MCF 10A (cell line): ENCODE measurements at regions not wholly inside any gene's neighbourhood (a gene's known extent, or its start where the extent isn't known, plus 50 kb on each side); places are given as distances from the start of the nearest gene placed in this dataset.
"Not testable (repeated sequence)": the region's sequence is repeated elsewhere in the genome, so short reads cannot be mapped to it uniquely, and the experiment has no call there.

Experiments
- BruUV-seq: library from RNA; stranded (reverse); fragments of 400-500 nt; replicated peaks from 2 replicates; lab custom pipeline; 2021; lab: Mats Ljungman, UMichigan
- CTCF ChIA-PET: fragments of 300-600 bp; sonication (Branson Sonifier 250); formaldehyde crosslinking; extraction: SDS; loops from one replicate; lab custom pipeline; 2021; ENCODE audit warnings: antibody characterized with exemption, inconsistent platforms; lab: Yijun Ruan, JAX
- POLR2A ChIA-PET: fragments of 300-600, 350-650 bp; sonication (Branson Sonifier 250); formaldehyde crosslinking; extraction: SDS; loops from one replicate; lab custom pipeline; 2020; ENCODE audit warnings: antibody characterized with exemption, inconsistent platforms; lab: Yijun Ruan, JAX
- DNase-seq: peaks from one replicate; pipeline ENCODE4 v3.0.0-alpha.2; 2018; ENCODE audit not compliant: unreplicated experiment
- H3K27ac Mint-ChIP-seq: one replicate; pipeline ENCODE4 v1.8.0; 2022; ENCODE audit warnings: mild to moderate bottlenecking, low read depth, mixed read lengths; ENCODE audit not compliant: unreplicated experiment
- H3K27me3 Mint-ChIP-seq: one replicate; pipeline ENCODE4 v1.8.0; 2022; ENCODE audit warnings: mixed read lengths; ENCODE audit not compliant: insufficient read depth, unreplicated experiment
- H3K36me3 Mint-ChIP-seq: one replicate; pipeline ENCODE4 v1.8.0; 2022; ENCODE audit warnings: mild to moderate bottlenecking, moderate library complexity, mixed read lengths; ENCODE audit not compliant: insufficient read depth, unreplicated experiment
- H3K4me1 Mint-ChIP-seq: one replicate; pipeline ENCODE4 v1.8.0; 2022; ENCODE audit warnings: mixed read lengths; ENCODE audit not compliant: insufficient read depth, unreplicated experiment
- H3K4me3 Mint-ChIP-seq: one replicate; pipeline ENCODE4 v1.8.0; 2022; ENCODE audit warnings: mild to moderate bottlenecking, moderate library complexity, mixed read lengths; ENCODE audit not compliant: unreplicated experiment
- H3K9me3 Mint-ChIP-seq: one replicate; pipeline ENCODE4 v1.8.0; 2022; ENCODE audit warnings: mixed read lengths; ENCODE audit not compliant: unreplicated experiment
- intact Hi-C: fragments of 100-400 bp; cut with micrococcal nuclease; formaldehyde crosslinking; loops from 2 replicates; pipeline ENCODE4 v1.14.1; 2022
- TF ChIP-seq, protein P1 (sequence below): fragments of 200-600 bp; IDR thresholded peaks from one replicate; pipeline ENCODE4 v1.8.0; 2022; ENCODE audit warnings: antibody characterized with exemption, mild to moderate bottlenecking; ENCODE audit not compliant: unreplicated experiment

DNA sequence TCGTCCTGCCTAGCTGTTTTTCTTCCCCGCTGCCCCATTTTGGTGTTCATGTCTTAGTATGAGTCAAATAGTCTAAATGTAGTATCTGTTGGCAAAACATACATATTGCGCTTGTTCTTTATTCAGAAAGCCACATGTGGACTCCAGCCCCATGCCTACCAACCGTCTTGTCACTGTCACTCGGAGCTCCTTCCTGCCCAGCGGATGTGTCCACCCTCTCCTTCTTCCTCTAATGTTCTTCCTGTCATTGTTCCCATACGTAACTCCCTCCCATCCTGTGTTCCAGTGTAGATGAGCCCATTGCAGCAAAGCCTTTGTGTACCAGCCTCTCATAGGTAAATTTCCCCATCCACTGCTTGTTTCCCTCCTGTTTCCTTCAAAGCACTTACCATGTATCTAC is 120.5 kb downstream of the TMX1 start:
- H3K27me3 Mint-ChIP-seq = no peaks in the 10 kb centered on the region
- no peaks in the 10 kb centered on the region for H3K9me3 Mint-ChIP-seq
- no peak overlapping the region for H3K4me3 Mint-ChIP-seq
- ChIA-PET CTCF (no interaction called here), POLR2A (interaction anchor here (1.2 kb wide), 1 partner anchor 185 kb away, joined by 3 read pairs; no protein-coding TSS in a partner anchor)
- no peaks in the 10 kb centered on the region for H3K36me3 Mint-ChIP-seq
- peaks cover 18% of the 10 kb centered on the region for H3K4me1 Mint-ChIP-seq
- intact Hi-C loops = no loop called here
- no TSS peak for BruUV-seq
- no peak for DNase-seq
- H3K27ac Mint-ChIP-seq = no peak overlapping the region
- TF ChIP-seq, protein P1, sequence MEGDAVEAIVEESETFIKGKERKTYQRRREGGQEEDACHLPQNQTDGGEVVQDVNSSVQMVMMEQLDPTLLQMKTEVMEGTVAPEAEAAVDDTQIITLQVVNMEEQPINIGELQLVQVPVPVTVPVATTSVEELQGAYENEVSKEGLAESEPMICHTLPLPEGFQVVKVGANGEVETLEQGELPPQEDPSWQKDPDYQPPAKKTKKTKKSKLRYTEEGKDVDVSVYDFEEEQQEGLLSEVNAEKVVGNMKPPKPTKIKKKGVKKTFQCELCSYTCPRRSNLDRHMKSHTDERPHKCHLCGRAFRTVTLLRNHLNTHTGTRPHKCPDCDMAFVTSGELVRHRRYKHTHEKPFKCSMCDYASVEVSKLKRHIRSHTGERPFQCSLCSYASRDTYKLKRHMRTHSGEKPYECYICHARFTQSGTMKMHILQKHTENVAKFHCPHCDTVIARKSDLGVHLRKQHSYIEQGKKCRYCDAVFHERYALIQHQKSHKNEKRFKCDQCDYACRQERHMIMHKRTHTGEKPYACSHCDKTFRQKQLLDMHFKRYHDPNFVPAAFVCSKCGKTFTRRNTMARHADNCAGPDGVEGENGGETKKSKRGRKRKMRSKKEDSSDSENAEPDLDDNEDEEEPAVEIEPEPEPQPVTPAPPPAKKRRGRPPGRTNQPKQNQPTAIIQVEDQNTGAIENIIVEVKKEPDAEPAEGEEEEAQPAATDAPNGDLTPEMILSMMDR = no peak

DNA sequence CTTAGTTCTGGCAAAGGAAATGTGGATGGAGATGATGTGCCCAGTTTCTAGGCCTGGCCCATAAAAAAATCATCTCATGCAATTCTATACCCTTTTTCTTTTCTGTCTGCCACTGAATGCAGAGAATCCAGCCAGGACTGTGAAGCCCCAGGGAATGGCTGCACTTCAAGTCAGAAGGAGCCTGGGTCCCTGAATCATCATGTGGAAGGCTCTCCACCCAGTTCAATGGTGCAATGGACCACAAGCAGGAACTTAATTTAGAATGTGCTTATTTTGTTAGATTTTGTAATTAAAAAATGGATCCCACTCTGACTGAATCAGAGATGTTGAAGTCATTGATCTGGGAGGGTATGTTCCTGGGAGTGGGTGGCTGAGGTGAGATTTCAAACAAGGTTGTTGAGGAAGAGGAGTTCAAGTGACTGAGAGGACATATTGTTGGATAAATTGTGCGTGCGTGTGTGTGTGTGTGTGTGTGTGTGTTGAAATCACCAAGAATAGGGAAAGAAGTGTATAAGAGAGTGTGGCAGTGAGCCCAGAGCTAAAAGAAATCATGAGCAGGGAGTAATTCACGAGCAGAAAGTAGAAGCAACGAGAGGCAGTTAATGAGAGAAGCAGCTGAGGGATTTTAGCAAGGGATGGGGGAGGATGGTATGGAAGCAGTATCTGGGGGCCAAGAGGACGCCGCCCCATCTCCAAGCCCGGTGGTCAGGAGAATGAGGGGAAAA is 125.4 kb downstream of the TMX1 start:
- Mint-ChIP-seq H3K4me1 (peaks cover 10% of the 10 kb centered on the region), H3K27me3 (no peaks in the 10 kb centered on the region), H3K9me3 (no peaks in the 10 kb centered on the region), H3K4me3 (no peak overlapping the region), H3K27ac (no peak overlapping the region), H3K36me3 (peaks cover 2% of the 10 kb centered on the region)
- DNase-seq = no peak
- TF ChIP-seq, protein P1 = no peak
- POLR2A ChIA-PET = interaction anchor here (0.6 kb wide), 1 partner anchor 126 kb away, joined by 3 read pairs; no protein-coding TSS in a partner anchor
- CTCF ChIA-PET = no interaction called here
- no TSS peak for BruUV-seq
- intact Hi-C loops = loop anchor here (5.0 kb wide), 1 partner anchor 287 kb away; the partner anchor contains the start of gene FRMD6

DNA sequence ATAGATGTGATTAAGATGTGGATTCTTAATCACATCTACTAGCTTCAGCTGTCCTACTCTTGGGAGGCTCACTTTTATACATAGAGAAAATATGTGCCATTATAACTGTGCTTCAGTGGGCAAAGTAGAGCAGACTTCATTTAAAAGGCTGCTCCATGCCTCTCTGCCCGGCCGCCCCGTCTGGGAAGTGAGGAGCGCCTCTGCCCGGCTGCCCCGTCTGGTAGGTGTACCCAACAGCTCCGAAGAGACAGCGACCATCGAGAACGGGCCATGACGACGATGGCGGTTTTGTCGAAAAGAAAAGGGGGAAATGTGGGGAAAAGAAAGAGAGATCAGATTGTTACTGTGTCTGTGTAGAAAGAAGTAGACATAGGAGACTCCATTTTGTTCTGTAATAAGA is 126.4 kb downstream of the TMX1 start:
- H3K27ac Mint-ChIP-seq, H3K9me3 Mint-ChIP-seq, BruUV-seq, H3K36me3 Mint-ChIP-seq, H3K4me3 Mint-ChIP-seq, H3K27me3 Mint-ChIP-seq, DNase-seq: not testable (repeated sequence)
- ChIA-PET POLR2A (interaction anchor here (0.6 to 2.7 kb wide), 7 partner anchors 14 to 943 kb away, joined by 3 to 15 read pairs (median 5); no protein-coding TSS in a partner anchor), CTCF (interaction anchor here (0.6 kb wide), 2 partner anchors 136 to 286 kb away, joined by 3 read pairs; no protein-coding TSS in a partner anchor)
- peaks cover 18% of the 10 kb centered on the region for H3K4me1 Mint-ChIP-seq
- intact Hi-C loops = loop anchor here (5.0 kb wide), 1 partner anchor 286 kb away; the partner anchor contains the start of gene FRMD6

DNA sequence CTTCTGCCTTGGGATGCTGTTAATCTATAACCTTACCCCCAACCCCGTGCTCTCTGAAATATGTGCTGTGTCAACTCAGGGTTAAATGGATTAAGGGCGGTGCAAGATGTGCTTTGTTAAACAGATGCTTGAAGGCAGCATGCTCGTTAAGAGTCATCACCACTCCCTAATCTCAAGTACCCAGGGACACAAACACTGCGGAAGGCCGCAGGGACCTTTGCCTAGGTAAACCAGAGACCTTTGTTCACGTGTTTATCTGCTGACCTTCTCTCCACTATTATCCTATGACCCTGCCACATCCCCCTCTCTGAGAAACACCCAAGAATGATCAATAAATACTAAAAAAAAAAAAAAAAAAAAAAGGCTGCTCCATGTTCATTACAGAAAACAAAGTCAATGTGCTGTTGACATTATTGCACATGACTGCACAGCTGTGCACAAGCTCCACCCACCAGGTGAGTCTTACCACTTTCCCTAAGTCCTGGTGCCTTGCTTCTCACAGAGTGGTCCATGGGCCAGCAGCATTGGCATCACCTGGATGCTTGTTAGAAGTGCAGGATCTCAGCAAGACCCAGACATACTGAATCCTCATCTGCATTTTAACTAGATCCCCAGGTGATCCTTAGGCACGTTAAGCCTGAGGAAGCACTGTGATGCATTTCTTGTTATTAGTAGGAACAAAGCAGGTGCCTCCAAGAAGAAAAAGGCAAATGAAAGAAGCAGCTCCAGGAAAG is 127.0 kb downstream of the TMX1 start:
- not testable (repeated sequence) for H3K9me3 Mint-ChIP-seq, H3K27ac Mint-ChIP-seq, BruUV-seq, H3K36me3 Mint-ChIP-seq, DNase-seq, H3K27me3 Mint-ChIP-seq, H3K4me3 Mint-ChIP-seq
- intact Hi-C loops = loop anchor here (5.0 kb wide), 1 partner anchor 285 kb away; the partner anchor contains the start of gene FRMD6
- ChIA-PET POLR2A (interaction anchor here (0.6 to 2.7 kb wide), 14 partner anchors 8 to 942 kb away, joined by 3 to 15 read pairs (median 4); no protein-coding TSS in a partner anchor), CTCF (interaction anchor here (0.6 kb wide), 2 partner anchors 136 to 285 kb away, joined by 3 read pairs; no protein-coding TSS in a partner anchor)
- peaks cover 20% of the 10 kb centered on the region for H3K4me1 Mint-ChIP-seq
